ENCODE measurements at regions not wholly inside any gene's neighbourhood (a gene's known extent, or its start where the extent isn't known, plus 50 kb on each side); places are given as distances from the start of the nearest gene placed in this dataset.

DNA sequence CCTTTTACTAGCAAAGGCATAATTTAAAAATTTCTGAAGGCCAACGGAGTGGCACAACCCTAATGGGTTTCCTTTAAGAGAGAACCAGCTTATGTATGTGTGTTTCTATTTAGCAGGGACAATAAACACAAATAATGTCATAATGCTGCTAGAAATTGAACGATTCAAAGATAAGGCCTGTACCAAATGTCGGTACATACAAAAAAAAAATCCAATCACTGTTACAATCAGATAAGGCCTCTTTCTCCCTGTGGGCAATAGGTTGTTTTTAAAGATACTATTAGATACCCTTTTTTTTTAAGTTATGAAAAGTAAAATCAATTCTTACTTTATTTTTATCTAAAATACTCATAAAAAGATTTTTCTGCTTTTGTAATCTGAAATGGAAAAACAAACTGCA is 821.0 kb downstream of the PRELID2 start:
- WGBS (ENCODE audit: insufficient coverage, low coverage, missing lambda C conversion rate): 0% methylated on average over 3 of the region's 3 CpGs

DNA sequence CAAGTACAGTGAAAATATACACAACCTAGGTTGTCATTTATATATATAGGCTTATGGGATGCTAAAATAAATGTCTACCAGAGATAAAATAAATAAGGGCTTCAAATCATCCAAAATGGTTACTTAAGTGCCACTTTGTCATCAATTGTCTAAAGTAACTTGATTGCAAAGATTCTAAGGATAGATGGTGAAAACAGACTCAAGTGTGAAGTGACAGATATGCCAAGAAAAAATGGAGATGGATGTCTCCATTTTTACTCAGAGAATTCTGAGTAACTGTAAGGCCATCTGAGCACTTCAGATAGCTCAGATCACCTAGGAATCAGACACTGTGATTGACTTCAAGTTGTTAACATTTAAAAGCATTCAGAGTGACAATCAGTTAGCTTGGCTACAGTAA is 824.3 kb downstream of the PRELID2 start:
- H3K4me3 ChIP-seq: no peak overlapping the region
- ChIA-PET POLR2A (no interaction called here), CTCF (ENCODE audit: low intra/inter-chr PET ratio) (no interaction called here)
- H3K36me3 ChIP-seq (ENCODE audit: control insufficient read depth, insufficient read depth, low read length): no peaks in the 10 kb centered on the region
- in situ Hi-C loops (cut with MboI): no loop called here
- no peak overlapping the region for H3K9ac ChIP-seq (ENCODE audit: insufficient read depth in 1 of 2, low read depth in 2 of 2, low read length in 2 of 2)
- BruUV-seq (replicated peaks): no TSS peak
- no peaks in the 10 kb centered on the region for H3K79me2 ChIP-seq (ENCODE audit: control insufficient read depth, insufficient read depth, low read length)
- DNase-seq (ENCODE audit: extremely low read depth in 1 of 4, low spot score in 3 of 4): no peak
- H3K27me3 ChIP-seq (ENCODE audit: control insufficient read depth in 2 of 2, insufficient read depth in 2 of 2, low read length in 2 of 2): no peaks in the 10 kb centered on the region
- H3K9me3 ChIP-seq (replicated peaks; ENCODE audit: control insufficient read depth, insufficient read depth, low read depth, low read length): no peaks in the 10 kb centered on the region
- no peaks in the 10 kb centered on the region for H3K9me1 ChIP-seq (ENCODE audit: control insufficient read depth, insufficient read depth, low read length)
- H2AFZ ChIP-seq (ENCODE audit: low read depth, low read length): no peak overlapping the region
- intact Hi-C loops (cut with micrococcal nuclease): no loop called here
- H3K4me1 ChIP-seq (replicated peaks in 1 of 2; ENCODE audit: control insufficient read depth in 2 of 2, insufficient read depth in 2 of 2, low read length in 2 of 2): no peaks in the 10 kb centered on the region
- no peaks in the 10 kb centered on the region for H4K20me1 ChIP-seq (replicated peaks; ENCODE audit: control insufficient read depth, insufficient read depth, low read length)
- ATAC-seq: no peak
- FAIRE-seq: no peak
- no peak overlapping the region for H3K4me2 ChIP-seq (ENCODE audit: insufficient read depth, low read length)
- H3K27ac ChIP-seq (ENCODE audit: extremely low read depth, low read depth, low read length): no peak overlapping the region
- TF ChIP-seq, protein P1, sequence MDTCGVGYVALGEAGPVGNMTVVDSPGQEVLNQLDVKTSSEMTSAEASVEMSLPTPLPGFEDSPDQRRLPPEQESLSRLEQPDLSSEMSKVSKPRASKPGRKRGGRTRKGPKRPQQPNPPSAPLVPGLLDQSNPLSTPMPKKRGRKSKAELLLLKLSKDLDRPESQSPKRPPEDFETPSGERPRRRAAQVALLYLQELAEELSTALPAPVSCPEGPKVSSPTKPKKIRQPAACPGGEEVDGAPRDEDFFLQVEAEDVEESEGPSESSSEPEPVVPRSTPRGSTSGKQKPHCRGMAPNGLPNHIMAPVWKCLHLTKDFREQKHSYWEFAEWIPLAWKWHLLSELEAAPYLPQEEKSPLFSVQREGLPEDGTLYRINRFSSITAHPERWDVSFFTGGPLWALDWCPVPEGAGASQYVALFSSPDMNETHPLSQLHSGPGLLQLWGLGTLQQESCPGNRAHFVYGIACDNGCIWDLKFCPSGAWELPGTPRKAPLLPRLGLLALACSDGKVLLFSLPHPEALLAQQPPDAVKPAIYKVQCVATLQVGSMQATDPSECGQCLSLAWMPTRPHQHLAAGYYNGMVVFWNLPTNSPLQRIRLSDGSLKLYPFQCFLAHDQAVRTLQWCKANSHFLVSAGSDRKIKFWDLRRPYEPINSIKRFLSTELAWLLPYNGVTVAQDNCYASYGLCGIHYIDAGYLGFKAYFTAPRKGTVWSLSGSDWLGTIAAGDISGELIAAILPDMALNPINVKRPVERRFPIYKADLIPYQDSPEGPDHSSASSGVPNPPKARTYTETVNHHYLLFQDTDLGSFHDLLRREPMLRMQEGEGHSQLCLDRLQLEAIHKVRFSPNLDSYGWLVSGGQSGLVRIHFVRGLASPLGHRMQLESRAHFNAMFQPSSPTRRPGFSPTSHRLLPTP (IDR thresholded peaks at IDR 0.05; ENCODE audit: borderline replicate concordance, extremely low read depth, insufficient read length): no peak
- no peak for TF ChIP-seq CHD1 (IDR thresholded peaks at IDR 0.05; ENCODE audit: low read length)
- TF ChIP-seq ZNF589 (CRISPR knock-in tag; IDR thresholded peaks at IDR 0.05; ENCODE audit: low read depth): no peak
- TF ChIP-seq, protein P2, sequence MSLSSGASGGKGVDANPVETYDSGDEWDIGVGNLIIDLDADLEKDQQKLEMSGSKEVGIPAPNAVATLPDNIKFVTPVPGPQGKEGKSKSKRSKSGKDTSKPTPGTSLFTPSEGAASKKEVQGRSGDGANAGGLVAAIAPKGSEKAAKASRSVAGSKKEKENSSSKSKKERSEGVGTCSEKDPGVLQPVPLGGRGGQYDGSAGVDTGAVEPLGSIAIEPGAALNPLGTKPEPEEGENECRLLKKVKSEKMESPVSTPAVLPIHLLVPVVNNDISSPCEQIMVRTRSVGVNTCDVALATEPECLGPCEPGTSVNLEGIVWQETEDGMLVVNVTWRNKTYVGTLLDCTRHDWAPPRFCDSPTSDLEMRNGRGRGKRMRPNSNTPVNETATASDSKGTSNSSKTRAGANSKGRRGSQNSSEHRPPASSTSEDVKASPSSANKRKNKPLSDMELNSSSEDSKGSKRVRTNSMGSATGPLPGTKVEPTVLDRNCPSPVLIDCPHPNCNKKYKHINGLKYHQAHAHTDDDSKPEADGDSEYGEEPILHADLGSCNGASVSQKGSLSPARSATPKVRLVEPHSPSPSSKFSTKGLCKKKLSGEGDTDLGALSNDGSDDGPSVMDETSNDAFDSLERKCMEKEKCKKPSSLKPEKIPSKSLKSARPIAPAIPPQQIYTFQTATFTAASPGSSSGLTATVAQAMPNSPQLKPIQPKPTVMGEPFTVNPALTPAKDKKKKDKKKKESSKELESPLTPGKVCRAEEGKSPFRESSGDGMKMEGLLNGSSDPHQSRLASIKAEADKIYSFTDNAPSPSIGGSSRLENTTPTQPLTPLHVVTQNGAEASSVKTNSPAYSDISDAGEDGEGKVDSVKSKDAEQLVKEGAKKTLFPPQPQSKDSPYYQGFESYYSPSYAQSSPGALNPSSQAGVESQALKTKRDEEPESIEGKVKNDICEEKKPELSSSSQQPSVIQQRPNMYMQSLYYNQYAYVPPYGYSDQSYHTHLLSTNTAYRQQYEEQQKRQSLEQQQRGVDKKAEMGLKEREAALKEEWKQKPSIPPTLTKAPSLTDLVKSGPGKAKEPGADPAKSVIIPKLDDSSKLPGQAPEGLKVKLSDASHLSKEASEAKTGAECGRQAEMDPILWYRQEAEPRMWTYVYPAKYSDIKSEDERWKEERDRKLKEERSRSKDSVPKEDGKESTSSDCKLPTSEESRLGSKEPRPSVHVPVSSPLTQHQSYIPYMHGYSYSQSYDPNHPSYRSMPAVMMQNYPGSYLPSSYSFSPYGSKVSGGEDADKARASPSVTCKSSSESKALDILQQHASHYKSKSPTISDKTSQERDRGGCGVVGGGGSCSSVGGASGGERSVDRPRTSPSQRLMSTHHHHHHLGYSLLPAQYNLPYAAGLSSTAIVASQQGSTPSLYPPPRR (CRISPR knock-in tag; IDR thresholded peaks at IDR 0.05; ENCODE audit: borderline replicate concordance): no peak
- no peak for TF ChIP-seq ASH1L (IDR thresholded peaks at IDR 0.05; ENCODE audit: borderline replicate concordance, low read depth, partially characterized antibody)
- no peak for TF ChIP-seq MCM5 (IDR thresholded peaks at IDR 0.05; ENCODE audit: low read depth)
- TF ChIP-seq SP1 (CRISPR knock-in tag; IDR thresholded peaks at IDR 0.05): no peak
- no peak for TF ChIP-seq JUNB (CRISPR knock-in tag; conservative IDR thresholded peaks at IDR 0.05)
- TF ChIP-seq TRIM24 (IDR thresholded peaks at IDR 0.05): no peak
- no peak for TF ChIP-seq MECOM (CRISPR knock-in tag; IDR thresholded peaks at IDR 0.05)

More for the DNA sequence above, 821.0 kb downstream of the PRELID2 start:
- intact Hi-C loops (cut with micrococcal nuclease): no loop called here
- Histone ChIP-seq H3K27ac (ENCODE audit: extremely low read depth, low read depth, low read length) (no peak overlapping the region), H3K36me3 (ENCODE audit: control insufficient read depth, insufficient read depth, low read length) (no peaks in the 10 kb centered on the region), H4K20me1 (replicated peaks; ENCODE audit: control insufficient read depth, insufficient read depth, low read length) (no peaks in the 10 kb centered on the region), H3K79me2 (ENCODE audit: control insufficient read depth, insufficient read depth, low read length) (no peaks in the 10 kb centered on the region), H2AFZ (ENCODE audit: low read depth, low read length) (no peak overlapping the region), H3K9me1 (ENCODE audit: control insufficient read depth, insufficient read depth, low read length) (no peaks in the 10 kb centered on the region), H3K9me3 (replicated peaks; ENCODE audit: control insufficient read depth, insufficient read depth, low read depth, low read length) (no peaks in the 10 kb centered on the region), H3K9ac (ENCODE audit: insufficient read depth in 1 of 2, low read depth in 2 of 2, low read length in 2 of 2) (no peak overlapping the region), H3K4me1 (replicated peaks in 1 of 2; ENCODE audit: control insufficient read depth in 2 of 2, insufficient read depth in 2 of 2, low read length in 2 of 2) (no peaks in the 10 kb centered on the region), H3K4me3 (no peak overlapping the region), H3K27me3 (ENCODE audit: control insufficient read depth in 2 of 2, insufficient read depth in 2 of 2, low read length in 2 of 2) (no peaks in the 10 kb centered on the region), H3K4me2 (ENCODE audit: insufficient read depth, low read length) (no peak overlapping the region)
- no peak for TF ChIP-seq NFXL1 (CRISPR knock-in tag; IDR thresholded peaks at IDR 0.05)
- POLR2A ChIA-PET: no interaction called here
- CTCF ChIA-PET (ENCODE audit: low intra/inter-chr PET ratio): no interaction called here
- FAIRE-seq (no peak), DNase-seq (ENCODE audit: extremely low read depth in 1 of 4, low spot score in 3 of 4) (no peak), ATAC-seq (no peak)
- BruUV-seq (replicated peaks): no TSS peak
- in situ Hi-C loops (cut with MboI): no loop called here

All from K562 (cell line).